T-cell (primary cell): ENCODE measurements at regions not wholly inside any gene's neighbourhood (a gene's known extent, or its start where the extent isn't known, plus 50 kb on each side); places are given as distances from the start of the nearest gene placed in this dataset.
"Not testable (repeated sequence)": the region's sequence is repeated elsewhere in the genome, so short reads cannot be mapped to it uniquely, and the experiment has no call there.

Source experiments
- ATAC-seq, 4 experiments: fragments of 200-7000 bp in 3 of 4; fragments of 150-1000 bp in 1 of 4; cut with Tn5 transposase; replicated peaks in 1 of 4; 1 replicate in 3 of 4; 2 replicates in 1 of 4; pipeline ENCODE4 v1.10.0; 2021; ENCODE audit warnings: moderate library complexity in 3 of 4, mild to moderate bottlenecking in 2 of 4, moderate number of reproducible peaks in 1 of 4
- CTCF ChIA-PET, 2 donors: fragments of 300-600 bp; sonication (Branson Sonifier 250); formaldehyde crosslinking; loops; one replicate each; lab custom pipeline; 2022; ENCODE audit warnings: antibody characterized with exemption in 2 of 2; lab: Charles Lee
- POLR2A ChIA-PET, 2 donors: fragments of 300-600 bp; sonication (Branson Sonifier 250); formaldehyde crosslinking; loops; one replicate each; lab custom pipeline; 2022; ENCODE audit warnings: antibody characterized with exemption in 2 of 2; lab: Charles Lee
- DNase-seq, 35 experiments: peaks; one replicate each; pipeline versions ENCODE4 v3.0.0 to v3.0.0-alpha.2; 2013 to 2023
- H3K27ac ChIP-seq: one replicate; pipeline ENCODE4 v1.5.1; 2013; ENCODE audit warnings: low read length
- H3K27me3 ChIP-seq, 2 experiments: replicated peaks in 1 of 2; 1 replicate in 1 of 2; 2 replicates in 1 of 2; pipeline versions ENCODE4 v1.6.1 to v1.7.0; 2013; ENCODE audit warnings: low read length in 1 of 2, mixed read lengths in 1 of 2; ENCODE audit not compliant: control insufficient read depth in 2 of 2, insufficient read depth in 2 of 2; ENCODE audit errors: extremely low read depth in 1 of 2
- H3K36me3 ChIP-seq, 2 donors: 1 replicate in 1 of 2; 2 replicates in 1 of 2; pipeline versions ENCODE4 v1.6.1 to v1.7.0; 2013; ENCODE audit warnings: low read length in 1 of 2; ENCODE audit not compliant: control insufficient read depth in 2 of 2, insufficient read depth in 1 of 2; ENCODE audit errors: extremely low read depth in 1 of 2
- H3K4me1 ChIP-seq, 2 experiments: 1 replicate in 1 of 2; 2 replicates in 1 of 2; pipeline versions ENCODE4 v1.6.1 to v1.7.0; 2013; ENCODE audit warnings: low read length in 2 of 2, mixed read lengths in 1 of 2; ENCODE audit not compliant: insufficient read depth in 2 of 2, control insufficient read depth in 1 of 2; ENCODE audit errors: extremely low read depth in 1 of 2
- H3K4me3 ChIP-seq, 2 donors: 1 replicate in 1 of 2; 2 replicates in 1 of 2; pipeline versions ENCODE4 v1.5.1 to v1.7.0; 2013; ENCODE audit warnings: mild to moderate bottlenecking in 2 of 2, low read length in 1 of 2, moderate library complexity in 1 of 2; ENCODE audit not compliant: control insufficient read depth in 1 of 2; ENCODE audit errors: extremely low read depth in 1 of 2
- H3K9me3 ChIP-seq: 2 replicates; pipeline ENCODE4 v1.7.0; 2013
- H3K27ac Mint-ChIP-seq, 2 donors: one replicate each; pipeline ENCODE4 v1.8.0; 2020 to 2021; ENCODE audit warnings: mild to moderate bottlenecking in 2 of 2, mixed read lengths in 2 of 2
- H3K27me3 Mint-ChIP-seq, 2 donors: one replicate each; pipeline ENCODE4 v1.8.0; 2021 to 2022; ENCODE audit warnings: mixed read lengths in 2 of 2
- H3K36me3 Mint-ChIP-seq: one replicate; pipeline ENCODE4 v1.8.0; 2021; ENCODE audit warnings: mixed read lengths
- H3K4me1 Mint-ChIP-seq, 3 donors: one replicate each; pipeline ENCODE4 v1.8.0; 2020 to 2022; ENCODE audit warnings: mixed read lengths in 3 of 3, mild to moderate bottlenecking in 1 of 3
- H3K4me3 Mint-ChIP-seq, 3 donors: one replicate each; pipeline ENCODE4 v1.8.0; 2020 to 2022; ENCODE audit warnings: mild to moderate bottlenecking in 3 of 3, mixed read lengths in 3 of 3, moderate library complexity in 3 of 3
- H3K9me3 Mint-ChIP-seq, 3 donors: one replicate each; pipeline ENCODE4 v1.8.0; 2020 to 2022; ENCODE audit warnings: mixed read lengths in 3 of 3
- WGBS: methylation state at CpG from one replicate; pipeline ENCODE4 v1.1.5; 2013; ENCODE audit warnings: missing lambda C conversion rate; ENCODE audit not compliant: insufficient coverage; 5-methylcytosine and 5-hydroxymethylcytosine counted together

DNA sequence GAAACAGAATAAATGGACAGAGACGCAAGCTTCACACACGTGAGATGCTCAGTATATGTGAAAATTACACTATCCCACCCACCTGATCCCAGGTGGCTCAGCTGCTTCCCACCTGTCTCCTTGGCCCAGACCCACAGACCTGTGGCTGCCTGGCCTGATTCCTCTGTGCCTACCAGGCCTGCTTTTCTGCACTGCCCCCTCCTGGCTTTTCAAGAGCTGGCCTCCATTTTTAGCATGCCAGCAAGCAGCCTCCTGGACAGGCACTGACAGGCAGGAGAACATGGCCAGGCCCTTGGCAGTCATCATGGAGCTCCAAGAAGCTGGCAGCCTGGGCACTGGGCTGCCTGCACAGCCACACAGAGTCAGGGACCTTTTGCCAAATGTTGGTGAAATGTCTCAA lies 79.5 kb upstream of the HMGXB4 start:
- no peak overlapping the region for H3K27ac Mint-ChIP-seq
- H3K9me3 ChIP-seq, result no peaks in the 10 kb centered on the region
- no peaks in the 10 kb centered on the region for H3K36me3 ChIP-seq
- ChIA-PET POLR2A (no interaction called here), CTCF (no interaction called here)
- H3K27me3 ChIP-seq, result peaks cover 0 to 30% of the 10 kb centered on the region in 2 experiments
- H3K4me3 ChIP-seq, result no peak overlapping the region
- no peaks in the 10 kb centered on the region for H3K4me1 Mint-ChIP-seq
- no peaks in the 10 kb centered on the region for H3K36me3 Mint-ChIP-seq
- H3K27ac ChIP-seq, result no peak overlapping the region
- 100% methylated on average over 1 of the region's 2 CpGs for WGBS
- H3K4me1 ChIP-seq, result no peaks in the 10 kb centered on the region
- H3K4me3 Mint-ChIP-seq, result no peak overlapping the region
- peaks cover 33 to 44% of the 10 kb centered on the region in 2 donors for H3K27me3 Mint-ChIP-seq
- no peak for ATAC-seq
- no peak for DNase-seq
- H3K9me3 Mint-ChIP-seq, result peaks cover 0 to 3% (median 0%) of the 10 kb centered on the region in 3 donors

GRCh38 chr22:35178446-35178845 lies 78.8 kb upstream of the HMGXB4 start:
- Histone ChIP-seq H3K27ac (no peak overlapping the region), H3K4me1 (no peaks in the 10 kb centered on the region), H3K4me3 (no peak overlapping the region), H3K36me3 (no peaks in the 10 kb centered on the region), H3K9me3 (no peaks in the 10 kb centered on the region), H3K27me3 (peaks cover 0 to 26% of the 10 kb centered on the region in 2 experiments)
- no peaks in the 10 kb centered on the region for H3K36me3 Mint-ChIP-seq
- no peaks in the 10 kb centered on the region for H3K4me1 Mint-ChIP-seq
- peaks cover 33 to 40% of the 10 kb centered on the region in 2 donors for H3K27me3 Mint-ChIP-seq
- peaks cover 0 to 3% (median 0%) of the 10 kb centered on the region in 3 donors for H3K9me3 Mint-ChIP-seq
- ChIA-PET CTCF (no interaction called here), POLR2A (no interaction called here)
- DNase-seq (no peak), ATAC-seq (no peak)
- 80% methylated on average over 2 of the region's 10 CpGs for WGBS
- H3K4me3 Mint-ChIP-seq, result no peak overlapping the region
- no peak overlapping the region for H3K27ac Mint-ChIP-seq

GRCh38 chr22:35183917-35184316 lies 73.4 kb upstream of the HMGXB4 start:
- no peaks in the 10 kb centered on the region for H3K4me1 ChIP-seq
- Mint-ChIP-seq H3K4me3 (no peak overlapping the region), H3K9me3 (peaks cover 0 to 9% (median 3%) of the 10 kb centered on the region in 3 donors), H3K36me3 (no peaks in the 10 kb centered on the region), H3K4me1 (no peaks in the 10 kb centered on the region), H3K27ac (no peak overlapping the region), H3K27me3 (peaks cover 9 to 14% of the 10 kb centered on the region in 2 donors)
- POLR2A ChIA-PET, result no interaction called here
- no peaks in the 10 kb centered on the region for H3K9me3 ChIP-seq
- WGBS, result no CpG with 5 or more reads among the region's 2 CpGs
- ATAC-seq, result no peak
- peaks cover 0 to 6% of the 10 kb centered on the region in 2 experiments for H3K27me3 ChIP-seq
- CTCF ChIA-PET, result no interaction called here
- no peak overlapping the region for H3K27ac ChIP-seq
- DNase-seq, result no peak
- no peak overlapping the region for H3K4me3 ChIP-seq
- H3K36me3 ChIP-seq, result no peaks in the 10 kb centered on the region

DNA sequence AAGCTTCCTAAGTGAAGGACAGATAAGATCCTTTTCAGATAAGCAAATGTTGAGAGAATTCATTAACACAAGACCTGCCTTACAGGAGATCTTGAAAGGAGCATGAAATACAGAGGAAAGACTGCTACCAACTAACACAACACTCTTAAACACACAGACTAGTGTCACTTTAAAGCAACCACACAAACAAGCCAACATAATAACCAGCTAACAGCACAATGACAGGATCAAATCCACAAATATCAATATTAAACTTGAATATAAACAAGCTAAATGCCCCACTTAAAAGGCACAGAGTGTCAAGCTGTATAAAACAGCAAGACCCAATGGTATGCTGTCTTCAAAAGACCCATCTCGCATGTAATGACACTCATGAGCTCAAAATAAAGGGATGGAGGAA lies 70.8 kb upstream of the HMGXB4 start:
- no peak overlapping the region for H3K27ac Mint-ChIP-seq
- H3K27me3 Mint-ChIP-seq, result peaks cover 0 to 3% of the 10 kb centered on the region in 2 donors
- H3K36me3 ChIP-seq, result no peaks in the 10 kb centered on the region
- no peak overlapping the region for H3K27ac ChIP-seq
- ChIA-PET CTCF (no interaction called here), POLR2A (no interaction called here)
- no peaks in the 10 kb centered on the region for H3K4me1 Mint-ChIP-seq
- H3K36me3 Mint-ChIP-seq, result no peaks in the 10 kb centered on the region
- peaks cover 0 to 6% of the 10 kb centered on the region in 2 experiments for H3K27me3 ChIP-seq
- peaks cover 4 to 19% (median 17%) of the 10 kb centered on the region in 3 donors for H3K9me3 Mint-ChIP-seq
- no peak overlapping the region for H3K4me3 Mint-ChIP-seq
- no peak for DNase-seq
- no CpG with 5 or more reads among the region's 1 CpG for WGBS
- peaks cover 8% of the 10 kb centered on the region for H3K9me3 ChIP-seq
- no peak overlapping the region for H3K4me3 ChIP-seq
- no peaks in the 10 kb centered on the region for H3K4me1 ChIP-seq
- no peak for ATAC-seq

DNA sequence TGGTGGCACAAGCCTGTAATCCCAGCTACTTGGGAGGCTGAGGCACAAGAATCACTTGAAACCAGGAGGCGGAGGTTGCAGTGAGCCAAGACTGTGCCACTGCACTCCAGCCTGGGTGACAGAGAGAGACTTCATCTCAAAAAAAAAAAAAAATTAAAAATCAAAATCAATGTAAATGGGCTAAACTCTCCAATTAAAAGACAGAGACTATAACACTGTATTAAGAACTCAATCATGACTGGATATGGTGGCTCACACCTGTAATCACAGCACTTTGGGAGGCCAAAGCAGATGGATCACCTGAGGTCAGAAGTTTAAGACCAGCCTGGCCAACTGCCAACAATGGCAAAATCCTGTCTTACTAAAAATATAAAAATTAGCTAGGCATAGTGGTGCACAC lies 68.4 kb upstream of the HMGXB4 start:
- DNase-seq, H3K27ac Mint-ChIP-seq, H3K27me3 Mint-ChIP-seq, ATAC-seq, H3K4me1 ChIP-seq, H3K27ac ChIP-seq, H3K36me3 Mint-ChIP-seq, POLR2A ChIA-PET, H3K36me3 ChIP-seq, H3K9me3 ChIP-seq, CTCF ChIA-PET, H3K4me1 Mint-ChIP-seq, H3K4me3 ChIP-seq, H3K4me3 Mint-ChIP-seq: not testable (repeated sequence)
- WGBS, result no CpG with 5 or more reads among the region's 1 CpG
- peaks cover 4 to 19% (median 17%) of the 10 kb centered on the region in 3 donors for H3K9me3 Mint-ChIP-seq
- H3K27me3 ChIP-seq, result peaks cover 0 to 11% of the 10 kb centered on the region in 2 experiments

GRCh38 chr22:35189559-35189958 lies 67.7 kb upstream of the HMGXB4 start:
- peaks cover 0 to 11% of the 10 kb centered on the region in 2 experiments for H3K27me3 ChIP-seq
- peaks cover 8% of the 10 kb centered on the region for H3K9me3 ChIP-seq
- H3K4me3 Mint-ChIP-seq, result no peak overlapping the region
- H3K36me3 ChIP-seq, result no peaks in the 10 kb centered on the region
- H3K4me1 Mint-ChIP-seq, result no peaks in the 10 kb centered on the region
- peaks cover 4 to 19% (median 17%) of the 10 kb centered on the region in 3 donors for H3K9me3 Mint-ChIP-seq
- no peak overlapping the region for H3K27ac Mint-ChIP-seq
- peaks cover 0 to 2% of the 10 kb centered on the region in 2 donors for H3K27me3 Mint-ChIP-seq
- ATAC-seq, result no peak
- DNase-seq, result no peak
- CTCF ChIA-PET, result no interaction called here
- POLR2A ChIA-PET, result no interaction called here
- H3K27ac ChIP-seq, result no peak overlapping the region
- H3K36me3 Mint-ChIP-seq, result no peaks in the 10 kb centered on the region
- H3K4me3 ChIP-seq, result no peak overlapping the region
- H3K4me1 ChIP-seq, result no peaks in the 10 kb centered on the region

- Mint-ChIP-seq H3K4me1 (no peaks in the 10 kb centered on the region), H3K4me3 (no peak overlapping the region), H3K27ac (no peak overlapping the region), H3K27me3 (peaks cover 0 to 7% of the 10 kb centered on the region in 2 donors), H3K36me3 (no peaks in the 10 kb centered on the region), H3K9me3 (peaks cover 4 to 19% (median 17%) of the 10 kb centered on the region in 3 donors)
- no peak for DNase-seq
- Histone ChIP-seq H3K4me3 (no peak overlapping the region), H3K27ac (no peak overlapping the region), H3K27me3 (peaks cover 0 to 5% of the 10 kb centered on the region in 2 experiments), H3K9me3 (peaks cover 8% of the 10 kb centered on the region), H3K4me1 (no peaks in the 10 kb centered on the region), H3K36me3 (no peaks in the 10 kb centered on the region)
- ChIA-PET CTCF (no interaction called here), POLR2A (no interaction called here)
- WGBS, result no CpG with 5 or more reads among the region's 2 CpGs
- no peak for ATAC-seq
These were observed 65.9 kb upstream of the HMGXB4 start for GRCh38 chr22:35191412-35191811.
